Smooth muscle cell (in vitro differentiated cells): ENCODE measurements at regions not wholly inside any gene's neighbourhood (a gene's known extent, or its start where the extent isn't known, plus 50 kb on each side); places are given as distances from the start of the nearest gene placed in this dataset.

Source experiments
- DNase-seq: peaks from one replicate; lab custom pipeline; 2025; ENCODE audit not compliant: unreplicated experiment; lab: John Stamatoyannopoulos, UW
- H2AFZ ChIP-seq: fragments of 200-600 bp; sonication (generic); 2 replicates; pipeline ENCODE4 v1.6.0; 2016; ENCODE audit warnings: antibody characterized with exemption, low read depth, mild to moderate bottlenecking
- H3F3A ChIP-seq: fragments of 200-600 bp; sonication (generic); 2 replicates; pipeline ENCODE4 v1.6.0; 2017; ENCODE audit warnings: antibody characterized with exemption, low read depth
- H3K27ac ChIP-seq: fragments of 200-600 bp; sonication (generic); 2 replicates; pipeline ENCODE4 v1.5.1; 2016; ENCODE audit warnings: low read depth, mild to moderate bottlenecking
- H3K27me3 ChIP-seq: fragments of 200-600 bp; sonication (generic); 2 replicates; pipeline ENCODE4 v1.6.1; 2016; ENCODE audit warnings: low read depth, mild to moderate bottlenecking
- H3K36me3 ChIP-seq: fragments of 200-600 bp; sonication (generic); 2 replicates; pipeline ENCODE4 v1.5.1; 2016; ENCODE audit warnings: low read depth
- H3K4me1 ChIP-seq: fragments of 200-600 bp; sonication (generic); 2 replicates; pipeline ENCODE4 v1.5.1; 2016; ENCODE audit warnings: low read depth
- H3K4me2 ChIP-seq: fragments of 200-600 bp; sonication (generic); 2 replicates; pipeline ENCODE4 v1.6.0; 2016; ENCODE audit warnings: mild to moderate bottlenecking
- H3K4me3 ChIP-seq: fragments of 200-600 bp; sonication (generic); 2 replicates; pipeline ENCODE4 v1.5.1; 2016; ENCODE audit warnings: mild to moderate bottlenecking
- H3K79me2 ChIP-seq: fragments of 200-600 bp; sonication (generic); 2 replicates; pipeline ENCODE4 v1.6.0; 2016; ENCODE audit warnings: low read depth, mild to moderate bottlenecking
- H3K9ac ChIP-seq: fragments of 200-600 bp; sonication (generic); 2 replicates; pipeline ENCODE4 v1.6.0; 2016; ENCODE audit warnings: low read depth
- H3K9me3 ChIP-seq: fragments of 200-600 bp; sonication (generic); replicated peaks from 2 replicates; pipeline ENCODE4 v1.5.1; 2016; ENCODE audit warnings: low read depth
- H4K20me1 ChIP-seq: fragments of 200-600 bp; sonication (generic); 2 replicates; pipeline ENCODE4 v1.6.0; 2016; ENCODE audit warnings: low read depth
- WGBS: methylation state at CpG from one replicate; pipeline ENCODE4 v1.1.7; 2016; ENCODE audit warnings: low lambda C conversion rate; 5-methylcytosine and 5-hydroxymethylcytosine counted together
- TF ChIP-seq, protein P1 (sequence below): fragments of 200-600 bp; sonication (generic); IDR thresholded peaks from 2 replicates; pipeline ENCODE4 v1.5.1; 2017; ENCODE audit warnings: borderline replicate concordance, mild to moderate bottlenecking, antibody characterized with exemption; ENCODE audit not compliant: insufficient read depth, poor library complexity, severe bottlenecking

DNA sequence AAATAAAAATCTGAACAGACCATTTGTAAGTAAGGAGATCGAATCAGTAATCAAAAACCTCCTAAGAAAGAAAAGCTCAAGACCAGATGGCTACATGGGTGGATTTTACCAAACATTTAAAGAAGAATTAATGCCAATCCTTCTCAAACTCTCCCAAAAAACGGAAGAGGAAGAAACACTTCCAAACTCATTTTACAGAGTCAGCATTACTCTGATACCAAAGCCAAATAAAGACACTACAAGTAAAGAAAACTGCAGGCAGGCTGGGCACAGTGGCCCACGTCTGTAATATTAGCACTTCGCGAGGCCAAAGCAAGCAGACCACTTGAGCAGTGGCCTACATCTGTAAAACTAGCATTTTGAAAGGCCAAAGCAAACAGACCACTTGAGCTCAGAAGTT is 159.8 kb downstream of the DPY19L2 start:
- Histone ChIP-seq H3K36me3 (no peaks in the 10 kb centered on the region), H2AFZ (no peak overlapping the region), H3K4me2 (no peak overlapping the region), H3K79me2 (no peaks in the 10 kb centered on the region), H3F3A (no peaks in the 10 kb centered on the region), H3K27me3 (no peaks in the 10 kb centered on the region), H3K4me1 (no peaks in the 10 kb centered on the region), H3K9ac (no peak overlapping the region), H4K20me1 (no peaks in the 10 kb centered on the region), H3K9me3 (peaks cover 2% of the 10 kb centered on the region), H3K27ac (no peak overlapping the region), H3K4me3 (no peak overlapping the region)
- TF ChIP-seq, protein P1, sequence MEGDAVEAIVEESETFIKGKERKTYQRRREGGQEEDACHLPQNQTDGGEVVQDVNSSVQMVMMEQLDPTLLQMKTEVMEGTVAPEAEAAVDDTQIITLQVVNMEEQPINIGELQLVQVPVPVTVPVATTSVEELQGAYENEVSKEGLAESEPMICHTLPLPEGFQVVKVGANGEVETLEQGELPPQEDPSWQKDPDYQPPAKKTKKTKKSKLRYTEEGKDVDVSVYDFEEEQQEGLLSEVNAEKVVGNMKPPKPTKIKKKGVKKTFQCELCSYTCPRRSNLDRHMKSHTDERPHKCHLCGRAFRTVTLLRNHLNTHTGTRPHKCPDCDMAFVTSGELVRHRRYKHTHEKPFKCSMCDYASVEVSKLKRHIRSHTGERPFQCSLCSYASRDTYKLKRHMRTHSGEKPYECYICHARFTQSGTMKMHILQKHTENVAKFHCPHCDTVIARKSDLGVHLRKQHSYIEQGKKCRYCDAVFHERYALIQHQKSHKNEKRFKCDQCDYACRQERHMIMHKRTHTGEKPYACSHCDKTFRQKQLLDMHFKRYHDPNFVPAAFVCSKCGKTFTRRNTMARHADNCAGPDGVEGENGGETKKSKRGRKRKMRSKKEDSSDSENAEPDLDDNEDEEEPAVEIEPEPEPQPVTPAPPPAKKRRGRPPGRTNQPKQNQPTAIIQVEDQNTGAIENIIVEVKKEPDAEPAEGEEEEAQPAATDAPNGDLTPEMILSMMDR = no peak
- 86% methylated on average over 5 of the region's 5 CpGs for WGBS
- no peak for DNase-seq

DNA sequence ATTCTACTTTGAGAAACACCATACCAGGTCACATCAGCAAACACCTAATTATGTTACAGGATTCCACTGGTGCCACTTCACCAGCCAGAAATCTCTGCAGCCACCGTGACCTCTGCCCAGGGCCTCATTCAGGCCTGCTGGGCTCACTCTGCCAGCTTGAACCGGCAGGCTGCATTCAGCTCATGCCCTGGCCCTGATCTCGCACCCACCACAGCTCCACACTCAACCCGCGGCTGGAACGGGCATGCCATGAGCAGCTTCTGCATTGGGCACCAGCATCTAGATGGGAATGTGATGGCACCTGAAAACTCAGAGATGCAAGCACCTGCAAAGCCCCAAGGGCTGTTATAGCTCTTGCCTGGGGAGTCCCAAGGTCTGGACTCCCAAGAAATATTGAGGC is 168.7 kb downstream of the DPY19L2 start:
- H3K36me3 ChIP-seq = no peaks in the 10 kb centered on the region
- TF ChIP-seq, protein P1 = no peak
- H3K27me3 ChIP-seq = no peaks in the 10 kb centered on the region
- H3K4me1 ChIP-seq = no peaks in the 10 kb centered on the region
- no peaks in the 10 kb centered on the region for H3K9me3 ChIP-seq
- H3K9ac ChIP-seq = no peak overlapping the region
- no peaks in the 10 kb centered on the region for H3K79me2 ChIP-seq
- H3K4me3 ChIP-seq = no peak overlapping the region
- no peaks in the 10 kb centered on the region for H3F3A ChIP-seq
- H3K27ac ChIP-seq = no peak overlapping the region
- no peaks in the 10 kb centered on the region for H4K20me1 ChIP-seq
- DNase-seq = no peak
- WGBS = 92% methylated on average over 6 of the region's 6 CpGs
- H3K4me2 ChIP-seq = no peak overlapping the region
- no peak overlapping the region for H2AFZ ChIP-seq

DNA sequence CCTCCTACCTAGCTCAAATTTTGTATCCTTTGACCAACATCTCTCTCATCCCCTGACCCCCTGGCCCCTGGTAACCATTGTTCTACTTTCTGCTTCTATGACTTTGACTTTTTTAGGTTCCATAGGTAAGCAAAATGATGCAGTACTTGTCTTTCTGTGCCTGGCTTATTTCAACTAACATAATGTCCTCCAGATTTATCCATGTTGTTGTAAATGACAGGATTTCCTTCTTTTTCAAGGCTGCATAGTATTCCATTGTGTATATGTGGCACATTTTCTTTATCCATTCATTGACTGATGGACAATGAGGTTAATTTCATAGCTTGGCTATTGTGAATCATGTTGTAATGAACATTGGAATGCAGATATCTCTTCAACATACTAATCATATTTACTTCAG is 170.1 kb downstream of the DPY19L2 start:
- no peaks in the 10 kb centered on the region for H3K9me3 ChIP-seq
- no peaks in the 10 kb centered on the region for H3K27me3 ChIP-seq
- TF ChIP-seq, protein P1 = no peak
- no peak overlapping the region for H3K4me2 ChIP-seq
- H3K4me1 ChIP-seq = no peaks in the 10 kb centered on the region
- no peak overlapping the region for H3K27ac ChIP-seq
- no peak overlapping the region for H3K4me3 ChIP-seq
- no peaks in the 10 kb centered on the region for H3K36me3 ChIP-seq
- no peak overlapping the region for H2AFZ ChIP-seq
- H3K79me2 ChIP-seq = no peaks in the 10 kb centered on the region
- DNase-seq = no peak
- H3F3A ChIP-seq = no peaks in the 10 kb centered on the region
- no peaks in the 10 kb centered on the region for H4K20me1 ChIP-seq
- no peak overlapping the region for H3K9ac ChIP-seq

DNA sequence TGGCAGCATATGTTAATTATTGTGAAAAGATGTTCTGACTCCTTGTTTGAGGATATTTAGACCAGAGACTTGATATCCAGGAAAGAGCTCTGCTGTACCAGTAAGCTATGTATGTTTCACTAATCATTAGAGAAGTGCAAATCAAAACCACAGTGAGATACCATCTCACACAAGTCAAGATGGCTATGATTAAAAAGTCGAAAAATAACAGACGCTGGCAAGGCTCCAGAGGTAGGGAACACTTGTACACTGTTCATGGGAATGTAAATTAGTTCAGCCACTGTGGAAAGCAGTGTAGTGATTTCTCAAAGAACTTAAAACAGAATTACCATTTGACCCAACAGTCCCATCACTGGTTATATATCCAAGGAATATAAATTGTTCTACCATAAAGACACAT is 171.6 kb downstream of the DPY19L2 start:
- Histone ChIP-seq H4K20me1 (no peaks in the 10 kb centered on the region), H3K9me3 (no peaks in the 10 kb centered on the region), H3K4me3 (no peak overlapping the region), H3K36me3 (no peaks in the 10 kb centered on the region), H2AFZ (no peak overlapping the region), H3K4me2 (no peak overlapping the region), H3K79me2 (no peaks in the 10 kb centered on the region), H3K27ac (no peak overlapping the region), H3K27me3 (no peaks in the 10 kb centered on the region), H3K9ac (no peak overlapping the region), H3F3A (no peaks in the 10 kb centered on the region), H3K4me1 (no peaks in the 10 kb centered on the region)
- TF ChIP-seq, protein P1 = no peak
- no peak for DNase-seq
- 81% methylated on average over 2 of the region's 2 CpGs for WGBS
